HCT116 (cell line): ENCODE measurements at regions not wholly inside any gene's neighbourhood (a gene's known extent, or its start where the extent isn't known, plus 50 kb on each side); places are given as distances from the start of the nearest gene placed in this dataset.

ENCODE experiments used
- ATF3 ChIP-seq: IDR thresholded peaks from 2 replicates; pipeline ENCODE4 v1.6.1; 2012
- CTCF ChIP-seq, 3 experiments: fragments of 200-600 bp in 1 of 3; sonication (generic) in 1 of 3; IDR thresholded peaks in 2 of 3; conservative IDR thresholded peaks in 1 of 3; 2 replicates each; pipeline ENCODE4 v1.5.1; 2012 to 2017; ENCODE audit warnings: low read depth in 2 of 3, low read length in 2 of 3, antibody characterized with exemption in 1 of 3, borderline replicate concordance in 1 of 3, control low read depth in 1 of 3, mild to moderate bottlenecking in 1 of 3, mixed read lengths in 1 of 3, mixed run types in 1 of 3, moderate library complexity in 1 of 3; ENCODE audit not compliant: insufficient read depth in 1 of 3
- FOSL1 ChIP-seq: IDR thresholded peaks from 2 replicates; pipeline ENCODE4 v1.6.1; 2012; ENCODE audit warnings: low read depth
- REST ChIP-seq: IDR thresholded peaks from 2 replicates; pipeline ENCODE4 v1.6.1; 2012; ENCODE audit warnings: low read depth

- TF ChIP-seq ATF3 (no peak), CTCF (IDR thresholded peaks at IDR 0.05 in 2 of 3, conservative IDR thresholded peaks at IDR 0.05 in 1 of 3; ENCODE audit: borderline replicate concordance in 1 of 3, insufficient read depth in 1 of 3, low read depth in 2 of 3, low read length in 2 of 3) (no peak), FOSL1 (no peak), REST (no peak)
Measured at GRCh38 chr3:104291878-104292277, 1074.8 kb upstream of the ALCAM start.
